HEK293 (cell line): ENCODE measurements at regions not wholly inside any gene's neighbourhood (a gene's known extent, or its start where the extent isn't known, plus 50 kb on each side); places are given as distances from the start of the nearest gene placed in this dataset.
"Not testable (repeated sequence)": the region's sequence is repeated elsewhere in the genome, so short reads cannot be mapped to it uniquely, and the experiment has no call there.

Experiments
- CTCF ChIA-PET: fragments of 350-600 bp; formaldehyde crosslinking; extraction: SDS; loops from one replicate; lab custom pipeline; 2021; ENCODE audit warnings: antibody characterized with exemption; lab: Yijun Ruan, JAX
- POLR2A ChIA-PET: fragments of 300-600 bp; formaldehyde crosslinking; extraction: SDS; loops from one replicate; lab custom pipeline; 2020; ENCODE audit warnings: antibody characterized with exemption, inconsistent platforms; lab: Yijun Ruan, JAX
- H3K27ac ChIP-seq: fragments of 200-500 bp; sonication (Bioruptor generic); 2 replicates; pipeline ENCODE4 v1.5.1; 2014; ENCODE audit warnings: low read depth, low read length, control low read depth, inconsistent platforms; ENCODE audit errors: extremely low read depth
- H3K36me3 ChIP-seq, 2 experiments: fragments of 200-500 bp in 1 of 2; sonication (Bioruptor generic) in 1 of 2; 1 replicate in 1 of 2; 2 replicates in 1 of 2; pipeline ENCODE4 v1.5.1; 2014 to 2017; ENCODE audit warnings: inconsistent platforms in 2 of 2, low read length in 2 of 2; ENCODE audit not compliant: control insufficient read depth in 2 of 2, insufficient read depth in 1 of 2
- H3K4me1 ChIP-seq: fragments of 200-500 bp; sonication (Bioruptor generic); 2 replicates; pipeline ENCODE4 v1.5.1; 2014; ENCODE audit warnings: mild to moderate bottlenecking, low read length, inconsistent platforms; ENCODE audit not compliant: control insufficient read depth, insufficient read depth
- H3K4me3 ChIP-seq: 2 replicates; pipeline ENCODE4 v1.5.1; 2011; ENCODE audit warnings: low read depth, mild to moderate bottlenecking, control low read depth, low read length, moderate library complexity
- H3K9me3 ChIP-seq: fragments of 200-500 bp; sonication (Bioruptor generic); 2 replicates; pipeline ENCODE4 v1.5.1; 2014; ENCODE audit warnings: low read depth, low read length, inconsistent platforms; ENCODE audit not compliant: control insufficient read depth, insufficient read depth
- EGR2 ChIP-seq: fragments of 450-650 bp; formaldehyde crosslinking; IDR thresholded peaks from 2 replicates; pipeline ENCODE4 v1.5.1; 2016; ENCODE audit warnings: low read depth, missing biosample characterization, missing genetic modification characterization
- GLI2 ChIP-seq: fragments of 450-650 bp; formaldehyde crosslinking; IDR thresholded peaks from 2 replicates; pipeline ENCODE4; 2017; ENCODE audit warnings: missing biosample characterization, missing genetic modification characterization, low read depth, borderline replicate concordance
- GLIS1 ChIP-seq: fragments of 450-650 bp; formaldehyde crosslinking; IDR thresholded peaks from 2 replicates; pipeline ENCODE4 v1.5.1; 2016; ENCODE audit warnings: missing biosample characterization, missing genetic modification characterization
- GLIS2 ChIP-seq: fragments of 450-650 bp; formaldehyde crosslinking; IDR thresholded peaks from 2 replicates; pipeline ENCODE4 v1.5.1; 2016; ENCODE audit warnings: missing biosample characterization, missing genetic modification characterization
- WT1 ChIP-seq: fragments of 450-650 bp; formaldehyde crosslinking; IDR thresholded peaks from 2 replicates; pipeline ENCODE4 v1.5.1; 2016; ENCODE audit warnings: missing biosample characterization, missing genetic modification characterization
- ZBTB20 ChIP-seq: fragments of 450-650 bp; formaldehyde crosslinking; IDR thresholded peaks from 2 replicates; pipeline ENCODE4 v1.5.1; 2016; ENCODE audit warnings: missing biosample characterization, missing genetic modification characterization
- ZBTB8A ChIP-seq: fragments of 450-650 bp; formaldehyde crosslinking; IDR thresholded peaks from 2 replicates; pipeline ENCODE4 v1.5.1; 2016; ENCODE audit warnings: missing biosample characterization, missing genetic modification characterization
- ZFP37 ChIP-seq: fragments of 450-650 bp; formaldehyde crosslinking; IDR thresholded peaks from 2 replicates; pipeline ENCODE4 v1.5.1; 2016; ENCODE audit warnings: missing biosample characterization, missing genetic modification characterization
- ZNF132 ChIP-seq: fragments of 450-650 bp; formaldehyde crosslinking; IDR thresholded peaks from 2 replicates; pipeline ENCODE4 v1.5.1; 2017; ENCODE audit warnings: missing biosample characterization, missing genetic modification characterization, borderline replicate concordance
- ZNF146 ChIP-seq: fragments of 450-650 bp; formaldehyde crosslinking; IDR thresholded peaks from 2 replicates; pipeline ENCODE4 v1.5.1; 2016; ENCODE audit warnings: missing biosample characterization, missing genetic modification characterization
- ZNF175 ChIP-seq: fragments of 450-650 bp; formaldehyde crosslinking; IDR thresholded peaks from 2 replicates; pipeline ENCODE4 v1.5.1; 2016; ENCODE audit warnings: missing biosample characterization, missing genetic modification characterization
- ZNF223 ChIP-seq: fragments of 450-650 bp; formaldehyde crosslinking; IDR thresholded peaks from 2 replicates; pipeline ENCODE4 v1.5.1; 2016; ENCODE audit warnings: missing biosample characterization, missing genetic modification characterization
- ZNF24 ChIP-seq: fragments of 450-650 bp; formaldehyde crosslinking; IDR thresholded peaks from 2 replicates; pipeline ENCODE4 v1.5.1; 2016; ENCODE audit warnings: missing biosample characterization, missing genetic modification characterization
- ZNF292 ChIP-seq: fragments of 450-650 bp; formaldehyde crosslinking; IDR thresholded peaks from 2 replicates; pipeline ENCODE4 v1.5.1; 2016; ENCODE audit warnings: low read depth, missing biosample characterization, missing genetic modification characterization, borderline replicate concordance
- ZNF394 ChIP-seq: fragments of 450-650 bp; formaldehyde crosslinking; IDR thresholded peaks from 2 replicates; pipeline ENCODE4 v1.5.1; 2016; ENCODE audit warnings: missing biosample characterization, missing genetic modification characterization, mild to moderate bottlenecking, moderate library complexity, borderline replicate concordance
- ZNF433 ChIP-seq: fragments of 450-650 bp; formaldehyde crosslinking; IDR thresholded peaks from 2 replicates; pipeline ENCODE4 v1.5.1; 2016; ENCODE audit warnings: missing biosample characterization, missing genetic modification characterization, low read depth
- ZNF580 ChIP-seq: fragments of 450-650 bp; formaldehyde crosslinking; IDR thresholded peaks from 2 replicates; pipeline ENCODE4 v1.5.1; 2016; ENCODE audit warnings: missing biosample characterization, missing genetic modification characterization
- ZNF660 ChIP-seq: fragments of 450-650 bp; IDR thresholded peaks from 2 replicates; pipeline ENCODE4 v1.5.1; 2018; ENCODE audit warnings: missing biosample characterization, mild to moderate bottlenecking, missing genetic modification characterization
- ZNF791 ChIP-seq: fragments of 450-650 bp; formaldehyde crosslinking; IDR thresholded peaks from 2 replicates; pipeline ENCODE4 v1.5.1; 2016; ENCODE audit warnings: missing biosample characterization, missing genetic modification characterization
- ZSCAN23 ChIP-seq: fragments of 450-650 bp; formaldehyde crosslinking; IDR thresholded peaks from 2 replicates; pipeline ENCODE4 v1.5.1; 2016; ENCODE audit warnings: missing biosample characterization, missing genetic modification characterization
- TF ChIP-seq, protein P1 (sequence below): fragments of 450-650 bp; formaldehyde crosslinking; conservative IDR thresholded peaks from 2 replicates; pipeline ENCODE4 v1.5.1; 2016; ENCODE audit warnings: low read depth, missing biosample characterization, missing genetic modification characterization
- TF ChIP-seq, protein P2 (sequence below): fragments of 450-650 bp; formaldehyde crosslinking; IDR thresholded peaks from 2 replicates; pipeline ENCODE4 v1.5.1; 2017; ENCODE audit warnings: missing biosample characterization, missing genetic modification characterization

DNA sequence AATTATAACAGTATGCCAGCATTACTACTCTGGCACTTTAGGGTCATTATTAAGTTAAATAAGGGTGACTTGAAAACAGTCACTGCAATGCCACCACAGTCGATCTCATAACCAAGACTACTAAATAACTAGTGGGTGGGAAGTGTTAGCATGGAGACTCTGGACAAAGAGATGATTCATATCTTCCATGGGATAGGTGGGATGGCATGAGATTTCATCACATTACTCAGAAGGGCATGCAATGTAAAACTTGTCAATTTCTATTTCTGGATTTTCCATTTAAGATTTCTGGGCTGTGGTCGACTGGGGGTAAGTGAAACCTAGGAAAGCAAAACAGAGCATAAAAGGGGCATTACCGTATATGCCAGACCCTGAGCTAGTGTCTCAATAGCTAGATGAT lies 538.9 kb upstream of the GRM7 start:
- H3K4me1 ChIP-seq = no peaks in the 10 kb centered on the region
- H3K4me3 ChIP-seq = no peak overlapping the region
- H3K36me3 ChIP-seq = no peaks in the 10 kb centered on the region
- H3K27ac ChIP-seq = no peak overlapping the region
- no peak for TF ChIP-seq ZNF223 (tag by site-specific recombination)
- TF ChIP-seq EGR2 (tag by site-specific recombination) = no peak
- no peak for TF ChIP-seq WT1
- no peak for TF ChIP-seq ZBTB8A (tag by site-specific recombination)
- TF ChIP-seq ZNF24 (tag by site-specific recombination) = no peak
- no peak for TF ChIP-seq GLIS1 (tag by site-specific recombination)
- no peak for TF ChIP-seq ZNF292 (tag by site-specific recombination)
- no peak for TF ChIP-seq ZNF132 (tag by site-specific recombination)
- TF ChIP-seq ZNF580 (tag by site-specific recombination) = no peak
- no peak for TF ChIP-seq ZNF791 (tag by site-specific recombination)
- TF ChIP-seq ZSCAN23 (tag by site-specific recombination) = no peak
- TF ChIP-seq, protein P1, sequence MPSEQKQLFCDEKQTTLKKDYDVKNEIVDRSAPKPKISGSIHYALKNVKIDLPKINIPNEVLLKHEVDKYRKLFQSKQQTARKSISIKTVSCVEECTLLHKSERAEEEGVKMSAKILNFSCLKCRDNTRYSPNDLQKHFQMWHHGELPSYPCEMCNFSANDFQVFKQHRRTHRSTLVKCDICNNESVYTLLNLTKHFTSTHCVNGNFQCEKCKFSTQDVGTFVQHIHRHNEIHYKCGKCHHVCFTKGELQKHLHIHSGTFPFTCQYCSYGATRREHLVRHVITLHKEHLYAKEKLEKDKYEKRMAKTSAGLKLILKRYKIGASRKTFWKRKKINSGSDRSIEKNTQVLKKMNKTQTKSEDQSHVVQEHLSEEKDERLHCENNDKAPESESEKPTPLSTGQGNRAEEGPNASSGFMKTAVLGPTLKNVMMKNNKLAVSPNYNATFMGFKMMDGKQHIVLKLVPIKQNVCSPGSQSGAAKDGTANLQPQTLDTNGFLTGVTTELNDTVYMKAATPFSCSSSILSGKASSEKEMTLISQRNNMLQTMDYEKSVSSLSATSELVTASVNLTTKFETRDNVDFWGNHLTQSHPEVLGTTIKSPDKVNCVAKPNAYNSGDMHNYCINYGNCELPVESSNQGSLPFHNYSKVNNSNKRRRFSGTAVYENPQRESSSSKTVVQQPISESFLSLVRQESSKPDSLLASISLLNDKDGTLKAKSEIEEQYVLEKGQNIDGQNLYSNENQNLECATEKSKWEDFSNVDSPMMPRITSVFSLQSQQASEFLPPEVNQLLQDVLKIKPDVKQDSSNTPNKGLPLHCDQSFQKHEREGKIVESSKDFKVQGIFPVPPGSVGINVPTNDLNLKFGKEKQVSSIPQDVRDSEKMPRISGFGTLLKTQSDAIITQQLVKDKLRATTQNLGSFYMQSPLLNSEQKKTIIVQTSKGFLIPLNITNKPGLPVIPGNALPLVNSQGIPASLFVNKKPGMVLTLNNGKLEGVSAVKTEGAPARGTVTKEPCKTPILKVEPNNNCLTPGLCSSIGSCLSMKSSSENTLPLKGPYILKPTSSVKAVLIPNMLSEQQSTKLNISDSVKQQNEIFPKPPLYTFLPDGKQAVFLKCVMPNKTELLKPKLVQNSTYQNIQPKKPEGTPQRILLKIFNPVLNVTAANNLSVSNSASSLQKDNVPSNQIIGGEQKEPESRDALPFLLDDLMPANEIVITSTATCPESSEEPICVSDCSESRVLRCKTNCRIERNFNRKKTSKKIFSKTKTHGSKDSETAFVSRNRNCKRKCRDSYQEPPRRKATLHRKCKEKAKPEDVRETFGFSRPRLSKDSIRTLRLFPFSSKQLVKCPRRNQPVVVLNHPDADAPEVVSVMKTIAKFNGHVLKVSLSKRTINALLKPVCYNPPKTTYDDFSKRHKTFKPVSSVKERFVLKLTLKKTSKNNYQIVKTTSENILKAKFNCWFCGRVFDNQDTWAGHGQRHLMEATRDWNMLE (tag by site-specific recombination) = no peak
- TF ChIP-seq, protein P2, sequence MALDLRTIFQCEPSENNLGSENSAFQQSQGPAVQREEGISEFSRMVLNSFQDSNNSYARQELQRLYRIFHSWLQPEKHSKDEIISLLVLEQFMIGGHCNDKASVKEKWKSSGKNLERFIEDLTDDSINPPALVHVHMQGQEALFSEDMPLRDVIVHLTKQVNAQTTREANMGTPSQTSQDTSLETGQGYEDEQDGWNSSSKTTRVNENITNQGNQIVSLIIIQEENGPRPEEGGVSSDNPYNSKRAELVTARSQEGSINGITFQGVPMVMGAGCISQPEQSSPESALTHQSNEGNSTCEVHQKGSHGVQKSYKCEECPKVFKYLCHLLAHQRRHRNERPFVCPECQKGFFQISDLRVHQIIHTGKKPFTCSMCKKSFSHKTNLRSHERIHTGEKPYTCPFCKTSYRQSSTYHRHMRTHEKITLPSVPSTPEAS = no peak
- TF ChIP-seq ZFP37 (tag by site-specific recombination) = no peak
- no peak for TF ChIP-seq ZNF146
- ChIA-PET CTCF (no interaction called here), POLR2A (no interaction called here)
- no peaks in the 10 kb centered on the region for H3K9me3 ChIP-seq

- CTCF ChIA-PET = interaction anchor here (0.6 kb wide), 1 partner anchor 15 kb away, joined by 3 read pairs; no protein-coding TSS in a partner anchor
Observed at GRCh38 chr3:6326771-6327170, 534.1 kb upstream of the GRM7 start.

GRCh38 chr3:6340980-6341325 lies 520.0 kb upstream of the GRM7 start:
- CTCF ChIA-PET = interaction anchor here (0.6 kb wide), 1 partner anchor 14 kb away, joined by 3 read pairs; no protein-coding TSS in a partner anchor
- POLR2A ChIA-PET, H3K4me3 ChIP-seq, H3K9me3 ChIP-seq, H3K36me3 ChIP-seq, H3K4me1 ChIP-seq, H3K27ac ChIP-seq: not testable (repeated sequence)

More at GRCh38 chr3:6326771-6327170, 534.1 kb upstream of the GRM7 start:
- no peak for TF ChIP-seq ZNF394 (tag by site-specific recombination)
- no peak for TF ChIP-seq GLIS2
- no peak for TF ChIP-seq ZBTB20 (tag by site-specific recombination)
- no peak for TF ChIP-seq ZNF433
- TF ChIP-seq GLI2 = no peak
- no peak for TF ChIP-seq ZNF660
- TF ChIP-seq, protein P2 = no peak
- no peak for TF ChIP-seq ZNF175
- POLR2A ChIA-PET = no interaction called here
- Histone ChIP-seq H3K9me3 (no peaks in the 10 kb centered on the region), H3K4me3 (no peak overlapping the region), H3K27ac (no peak overlapping the region), H3K36me3 (no peaks in the 10 kb centered on the region), H3K4me1 (no peaks in the 10 kb centered on the region)
